GM12878 (cell line): ENCODE measurements at regions not wholly inside any gene's neighbourhood (a gene's known extent, or its start where the extent isn't known, plus 50 kb on each side); places are given as distances from the start of the nearest gene placed in this dataset.

Source experiments
- ATAC-seq: fragments of 200-7000 bp; cut with Tn5 transposase; 3 replicates; pipeline ENCODE4 v1.9.1; 2020; ENCODE audit warnings: mild to moderate bottlenecking, moderate library complexity
- BruUV-seq: library from RNA; stranded (reverse); fragments of 400-500 nt; replicated peaks from 2 replicates; lab custom pipeline; 2021; lab: Mats Ljungman, UMichigan
- CTCF ChIA-PET: fragments of 300-600 bp; sonication (Branson Sonifier 250); formaldehyde crosslinking; extraction: SDS; loops from one replicate; lab custom pipeline; 2021; ENCODE audit warnings: inconsistent platforms; lab: Yijun Ruan, JAX
- POLR2A ChIA-PET: fragments of 350-600 bp; formaldehyde crosslinking; extraction: SDS; loops from one replicate; lab custom pipeline; 2021; ENCODE audit warnings: inconsistent platforms; lab: Charles Lee
- RAD21 ChIA-PET: fragments of 300-600 bp; sonication (Branson Sonifier 250); formaldehyde crosslinking; loops from one replicate; lab custom pipeline; 2023; ENCODE audit warnings: antibody characterized with exemption; ENCODE audit not compliant: unreplicated experiment; lab: Charles Lee
- SMC1A ChIA-PET: fragments of 300-600 bp; sonication (Branson Sonifier 250); formaldehyde crosslinking; loops from one replicate; lab custom pipeline; 2023; ENCODE audit not compliant: unreplicated experiment, uncharacterized antibody; lab: Charles Lee
- DNase-seq: peaks from one replicate; pipeline ENCODE4 v3.0.0-alpha.2; 2011; ENCODE audit warnings: low read depth, low spot score
- FAIRE-seq: peaks from 3 replicates; lab custom pipeline; 2011; peaks lifted over from hg19 to GRCh38; lab: Jason Lieb, UNC
- H2AFZ ChIP-seq: 2 replicates; pipeline ENCODE4 v1.6.0; 2011; ENCODE audit warnings: low read depth, low read length, control low read depth; ENCODE audit not compliant: control insufficient read depth
- H3K27ac ChIP-seq: 2 replicates; pipeline ENCODE4 v1.5.1; 2011; ENCODE audit warnings: control low read depth; ENCODE audit not compliant: control insufficient read depth, insufficient read depth
- H3K27me3 ChIP-seq, 2 experiments: replicated peaks in 1 of 2; 2 replicates each; pipeline versions ENCODE4 v1.6.0 to v1.6.1; 2011; ENCODE audit warnings: low read length in 1 of 2; ENCODE audit not compliant: control insufficient read depth in 2 of 2, insufficient read depth in 2 of 2
- H3K36me3 ChIP-seq, 2 experiments: 2 replicates each; pipeline ENCODE4 v1.5.1; 2011; ENCODE audit warnings: low read length in 1 of 2; ENCODE audit not compliant: control insufficient read depth in 2 of 2, insufficient read depth in 2 of 2
- H3K4me1 ChIP-seq: 2 replicates; pipeline ENCODE4 v1.6.1; 2011; ENCODE audit warnings: mild to moderate bottlenecking, low read length, moderate library complexity, mixed read lengths; ENCODE audit not compliant: control insufficient read depth, insufficient read depth
- H3K4me2 ChIP-seq: 2 replicates; pipeline ENCODE4 v1.6.0; 2011; ENCODE audit warnings: control low read depth; ENCODE audit not compliant: control insufficient read depth, insufficient read depth
- H3K4me3 ChIP-seq: fragments of 200-600 bp; sonication (generic); 2 replicates; pipeline ENCODE4 v1.5.1; 2016
- H3K79me2 ChIP-seq: 2 replicates; pipeline ENCODE4 v1.6.0; 2011; ENCODE audit warnings: low read length; ENCODE audit not compliant: control insufficient read depth, insufficient read depth
- H3K9ac ChIP-seq: 2 replicates; pipeline ENCODE4 v1.8.0; 2011; ENCODE audit warnings: low read length, control low read depth, mixed read lengths; ENCODE audit not compliant: control insufficient read depth, insufficient read depth
- H3K9me3 ChIP-seq: replicated peaks from 3 replicates; pipeline ENCODE4 v1.5.1; 2011; ENCODE audit warnings: mild to moderate bottlenecking, low read length; ENCODE audit not compliant: control insufficient read depth, insufficient read depth
- H4K20me1 ChIP-seq: 2 replicates; pipeline ENCODE4 v1.6.0; 2011; ENCODE audit not compliant: control insufficient read depth, insufficient read depth
- NFXL1 ChIP-seq: fragments of 450-650 bp; IDR thresholded peaks from 2 replicates; pipeline ENCODE4 v1.6.1; 2017; ENCODE audit warnings: antibody characterized with exemption, mild to moderate bottlenecking, borderline replicate concordance
- NRF1 ChIP-seq: conservative IDR thresholded peaks from 2 replicates; pipeline ENCODE4 v1.6.1; 2011; ENCODE audit warnings: mild to moderate bottlenecking, low read depth, low read length, improper control_type of control experiment
- PAX5 ChIP-seq: IDR thresholded peaks from 2 replicates; pipeline ENCODE4 v1.6.1; 2011; ENCODE audit warnings: low read depth, low read length, borderline replicate concordance
- POLR2A ChIP-seq: IDR thresholded peaks from 2 replicates; pipeline ENCODE4 v1.6.1; 2011; ENCODE audit warnings: low read depth, mild to moderate bottlenecking, low read length
- SPI1 ChIP-seq: IDR thresholded peaks from 2 replicates; pipeline ENCODE4 v1.6.1; 2011; ENCODE audit warnings: low read depth, mild to moderate bottlenecking, low read length, moderate library complexity, borderline replicate concordance; ENCODE audit not compliant: insufficient read depth
- ZNF622 ChIP-seq: fragments of 450-650 bp; IDR thresholded peaks from 2 replicates; pipeline ENCODE4 v1.6.1; 2017; ENCODE audit warnings: mild to moderate bottlenecking, inconsistent platforms
- WGBS: methylation state at CpG from one replicate; pipeline ENCODE4 v1.1.6; 2016; ENCODE audit warnings: low lambda C conversion rate; ENCODE audit not compliant: insufficient replicate concordance, insufficient coverage; ENCODE audit errors: missing lambda C conversion rate; 5-methylcytosine and 5-hydroxymethylcytosine counted together
- in situ Hi-C: fragments of 300-500 bp; cut with MboI; formaldehyde crosslinking; loops from 9 replicates; pipeline ENCODE4 v1.14.3; 2018; ENCODE audit warnings: mixed read lengths
- intact Hi-C: fragments of 100-400 bp; cut with micrococcal nuclease; formaldehyde crosslinking; loops from one replicate; pipeline ENCODE4 v1.14.2; 2022; ENCODE audit not compliant: unreplicated experiment
- TF ChIP-seq, protein P1 (sequence below): fragments of 450-650 bp; IDR thresholded peaks from 2 replicates; pipeline ENCODE4 v1.6.1; 2016; ENCODE audit warnings: mild to moderate bottlenecking, moderate library complexity, borderline replicate concordance
- TF ChIP-seq, protein P2 (sequence below): IDR thresholded peaks from 2 replicates; pipeline ENCODE4 v1.6.1; 2011; ENCODE audit warnings: borderline replicate concordance, low read depth, mild to moderate bottlenecking, moderate library complexity, low read length; ENCODE audit not compliant: insufficient read depth, poor library complexity, severe bottlenecking
- TF ChIP-seq, protein P3 (sequence below): fragments of 150-350 bp; IDR thresholded peaks from 2 replicates; pipeline ENCODE4 v1.6.1; 2014; ENCODE audit warnings: mild to moderate bottlenecking, low read depth, low read length
- TF ChIP-seq, protein P4 (sequence below): IDR thresholded peaks from 2 replicates; pipeline ENCODE4 v1.6.1; 2012; ENCODE audit warnings: improper control_type of control experiment, low read depth, low read length; ENCODE audit not compliant: insufficient replicate concordance

DNA sequence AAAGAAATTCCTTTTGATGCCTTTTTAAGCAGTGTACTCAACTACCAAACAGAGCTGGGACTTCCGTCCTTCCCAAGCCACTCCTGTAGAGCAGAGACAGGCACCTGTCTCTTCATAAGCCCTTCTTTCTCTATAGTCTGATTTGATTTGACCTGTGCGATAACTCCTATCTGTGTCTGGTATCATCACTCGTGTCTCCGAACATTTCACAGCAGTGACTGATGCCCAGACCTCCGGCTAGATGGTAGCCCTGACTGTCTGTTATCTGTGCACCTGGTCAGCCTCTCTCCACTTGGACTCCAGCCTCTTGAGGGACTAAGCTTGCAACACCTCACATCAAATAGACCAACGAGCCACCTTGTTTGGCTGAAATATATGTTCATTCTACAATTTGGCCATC, 316.2 kb upstream of the ZNF507 start:
- no TSS peak for BruUV-seq
- 35% methylated on average over 6 of the region's 6 CpGs for WGBS
- TF ChIP-seq, protein P1, sequence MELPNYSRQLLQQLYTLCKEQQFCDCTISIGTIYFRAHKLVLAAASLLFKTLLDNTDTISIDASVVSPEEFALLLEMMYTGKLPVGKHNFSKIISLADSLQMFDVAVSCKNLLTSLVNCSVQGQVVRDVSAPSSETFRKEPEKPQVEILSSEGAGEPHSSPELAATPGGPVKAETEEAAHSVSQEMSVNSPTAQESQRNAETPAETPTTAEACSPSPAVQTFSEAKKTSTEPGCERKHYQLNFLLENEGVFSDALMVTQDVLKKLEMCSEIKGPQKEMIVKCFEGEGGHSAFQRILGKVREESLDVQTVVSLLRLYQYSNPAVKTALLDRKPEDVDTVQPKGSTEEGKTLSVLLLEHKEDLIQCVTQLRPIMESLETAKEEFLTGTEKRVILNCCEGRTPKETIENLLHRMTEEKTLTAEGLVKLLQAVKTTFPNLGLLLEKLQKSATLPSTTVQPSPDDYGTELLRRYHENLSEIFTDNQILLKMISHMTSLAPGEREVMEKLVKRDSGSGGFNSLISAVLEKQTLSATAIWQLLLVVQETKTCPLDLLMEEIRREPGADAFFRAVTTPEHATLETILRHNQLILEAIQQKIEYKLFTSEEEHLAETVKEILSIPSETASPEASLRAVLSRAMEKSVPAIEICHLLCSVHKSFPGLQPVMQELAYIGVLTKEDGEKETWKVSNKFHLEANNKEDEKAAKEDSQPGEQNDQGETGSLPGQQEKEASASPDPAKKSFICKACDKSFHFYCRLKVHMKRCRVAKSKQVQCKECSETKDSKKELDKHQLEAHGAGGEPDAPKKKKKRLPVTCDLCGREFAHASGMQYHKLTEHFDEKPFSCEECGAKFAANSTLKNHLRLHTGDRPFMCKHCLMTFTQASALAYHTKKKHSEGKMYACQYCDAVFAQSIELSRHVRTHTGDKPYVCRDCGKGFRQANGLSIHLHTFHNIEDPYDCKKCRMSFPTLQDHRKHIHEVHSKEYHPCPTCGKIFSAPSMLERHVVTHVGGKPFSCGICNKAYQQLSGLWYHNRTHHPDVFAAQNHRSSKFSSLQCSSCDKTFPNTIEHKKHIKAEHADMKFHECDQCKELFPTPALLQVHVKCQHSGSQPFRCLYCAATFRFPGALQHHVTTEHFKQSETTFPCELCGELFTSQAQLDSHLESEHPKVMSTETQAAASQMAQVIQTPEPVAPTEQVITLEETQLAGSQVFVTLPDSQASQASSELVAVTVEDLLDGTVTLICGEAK: no peak
- TF ChIP-seq, protein P2, sequence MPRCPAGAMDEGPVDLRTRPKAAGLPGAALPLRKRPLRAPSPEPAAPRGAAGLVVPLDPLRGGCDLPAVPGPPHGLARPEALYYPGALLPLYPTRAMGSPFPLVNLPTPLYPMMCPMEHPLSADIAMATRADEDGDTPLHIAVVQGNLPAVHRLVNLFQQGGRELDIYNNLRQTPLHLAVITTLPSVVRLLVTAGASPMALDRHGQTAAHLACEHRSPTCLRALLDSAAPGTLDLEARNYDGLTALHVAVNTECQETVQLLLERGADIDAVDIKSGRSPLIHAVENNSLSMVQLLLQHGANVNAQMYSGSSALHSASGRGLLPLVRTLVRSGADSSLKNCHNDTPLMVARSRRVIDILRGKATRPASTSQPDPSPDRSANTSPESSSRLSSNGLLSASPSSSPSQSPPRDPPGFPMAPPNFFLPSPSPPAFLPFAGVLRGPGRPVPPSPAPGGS: no peak
- TF ChIP-seq NFXL1 (no peak), ZNF622 (no peak), NRF1 (no peak), POLR2A (no peak), PAX5 (no peak), SPI1 (no peak)
- TF ChIP-seq, protein P3, sequence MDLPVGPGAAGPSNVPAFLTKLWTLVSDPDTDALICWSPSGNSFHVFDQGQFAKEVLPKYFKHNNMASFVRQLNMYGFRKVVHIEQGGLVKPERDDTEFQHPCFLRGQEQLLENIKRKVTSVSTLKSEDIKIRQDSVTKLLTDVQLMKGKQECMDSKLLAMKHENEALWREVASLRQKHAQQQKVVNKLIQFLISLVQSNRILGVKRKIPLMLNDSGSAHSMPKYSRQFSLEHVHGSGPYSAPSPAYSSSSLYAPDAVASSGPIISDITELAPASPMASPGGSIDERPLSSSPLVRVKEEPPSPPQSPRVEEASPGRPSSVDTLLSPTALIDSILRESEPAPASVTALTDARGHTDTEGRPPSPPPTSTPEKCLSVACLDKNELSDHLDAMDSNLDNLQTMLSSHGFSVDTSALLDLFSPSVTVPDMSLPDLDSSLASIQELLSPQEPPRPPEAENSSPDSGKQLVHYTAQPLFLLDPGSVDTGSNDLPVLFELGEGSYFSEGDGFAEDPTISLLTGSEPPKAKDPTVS: no peak
- TF ChIP-seq, protein P4, sequence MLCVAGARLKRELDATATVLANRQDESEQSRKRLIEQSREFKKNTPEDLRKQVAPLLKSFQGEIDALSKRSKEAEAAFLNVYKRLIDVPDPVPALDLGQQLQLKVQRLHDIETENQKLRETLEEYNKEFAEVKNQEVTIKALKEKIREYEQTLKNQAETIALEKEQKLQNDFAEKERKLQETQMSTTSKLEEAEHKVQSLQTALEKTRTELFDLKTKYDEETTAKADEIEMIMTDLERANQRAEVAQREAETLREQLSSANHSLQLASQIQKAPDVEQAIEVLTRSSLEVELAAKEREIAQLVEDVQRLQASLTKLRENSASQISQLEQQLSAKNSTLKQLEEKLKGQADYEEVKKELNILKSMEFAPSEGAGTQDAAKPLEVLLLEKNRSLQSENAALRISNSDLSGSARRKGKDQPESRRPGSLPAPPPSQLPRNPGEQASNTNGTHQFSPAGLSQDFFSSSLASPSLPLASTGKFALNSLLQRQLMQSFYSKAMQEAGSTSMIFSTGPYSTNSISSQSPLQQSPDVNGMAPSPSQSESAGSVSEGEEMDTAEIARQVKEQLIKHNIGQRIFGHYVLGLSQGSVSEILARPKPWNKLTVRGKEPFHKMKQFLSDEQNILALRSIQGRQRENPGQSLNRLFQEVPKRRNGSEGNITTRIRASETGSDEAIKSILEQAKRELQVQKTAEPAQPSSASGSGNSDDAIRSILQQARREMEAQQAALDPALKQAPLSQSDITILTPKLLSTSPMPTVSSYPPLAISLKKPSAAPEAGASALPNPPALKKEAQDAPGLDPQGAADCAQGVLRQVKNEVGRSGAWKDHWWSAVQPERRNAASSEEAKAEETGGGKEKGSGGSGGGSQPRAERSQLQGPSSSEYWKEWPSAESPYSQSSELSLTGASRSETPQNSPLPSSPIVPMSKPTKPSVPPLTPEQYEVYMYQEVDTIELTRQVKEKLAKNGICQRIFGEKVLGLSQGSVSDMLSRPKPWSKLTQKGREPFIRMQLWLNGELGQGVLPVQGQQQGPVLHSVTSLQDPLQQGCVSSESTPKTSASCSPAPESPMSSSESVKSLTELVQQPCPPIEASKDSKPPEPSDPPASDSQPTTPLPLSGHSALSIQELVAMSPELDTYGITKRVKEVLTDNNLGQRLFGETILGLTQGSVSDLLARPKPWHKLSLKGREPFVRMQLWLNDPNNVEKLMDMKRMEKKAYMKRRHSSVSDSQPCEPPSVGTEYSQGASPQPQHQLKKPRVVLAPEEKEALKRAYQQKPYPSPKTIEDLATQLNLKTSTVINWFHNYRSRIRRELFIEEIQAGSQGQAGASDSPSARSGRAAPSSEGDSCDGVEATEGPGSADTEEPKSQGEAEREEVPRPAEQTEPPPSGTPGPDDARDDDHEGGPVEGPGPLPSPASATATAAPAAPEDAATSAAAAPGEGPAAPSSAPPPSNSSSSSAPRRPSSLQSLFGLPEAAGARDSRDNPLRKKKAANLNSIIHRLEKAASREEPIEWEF: no peak

More for the DNA sequence above, 316.2 kb upstream of the ZNF507 start:
- Histone ChIP-seq H4K20me1 (no peaks in the 10 kb centered on the region), H3K27me3 (no peaks in the 10 kb centered on the region), H3K4me2 (no peak overlapping the region), H3K4me1 (no peaks in the 10 kb centered on the region), H3K9me3 (no peaks in the 10 kb centered on the region; the same call in 2 of the 3 replicates), H3K4me3 (no peak overlapping the region), H3K9ac (no peak overlapping the region), H3K36me3 (no peaks in the 10 kb centered on the region), H2AFZ (no peak overlapping the region), H3K79me2 (no peaks in the 10 kb centered on the region), H3K27ac (no peak overlapping the region)
- no peak for DNase-seq
- no peak for FAIRE-seq
- intact Hi-C loops (no loop called here), in situ Hi-C loops (no loop called here)
- POLR2A ChIA-PET: no interaction called here
- SMC1A ChIA-PET: no interaction called here
- CTCF ChIA-PET: no interaction called here
- ATAC-seq: no peak
- RAD21 ChIA-PET: no interaction called here
